ENCODE measurements at regions not wholly inside any gene's neighbourhood (a gene's known extent, or its start where the extent isn't known, plus 50 kb on each side); places are given as distances from the start of the nearest gene placed in this dataset.

- no peak overlapping the region for H3K18ac ChIP-seq (ENCODE audit: low read depth, low read length)
- no peak overlapping the region for H4K8ac ChIP-seq (ENCODE audit: low read depth in 2 of 2, low read length in 2 of 2)
- H3K4me2 ChIP-seq (ENCODE audit: low read depth, low read length), result peak overlapping the region; percentile 69
- ChIA-PET POLR2A (ENCODE audit: unreplicated experiment) (no interaction called here), CTCF (no interaction called here)
- H4K5ac ChIP-seq (ENCODE audit: low read depth, low read length), result no peak overlapping the region
- H2BK120ac ChIP-seq (ENCODE audit: low read depth, low read length), result no peak overlapping the region
- no peak overlapping the region for H2BK15ac ChIP-seq (ENCODE audit: low read depth, low read length)
- H3K4me3 ChIP-seq (ENCODE audit: insufficient read depth, low read depth, low read length), result peak overlapping the region; percentile 76
- peaks cover 11% of the 10 kb centered on the region for H3K27me3 ChIP-seq (ENCODE audit: control insufficient read depth, insufficient read depth, low read length)
- in situ Hi-C loops (cut with MboI; ENCODE audit: low sequenced_read_pairs), result no loop called here
- no peak overlapping the region for H2BK20ac ChIP-seq (ENCODE audit: low read depth, low read length)
- no peak overlapping the region for H4K91ac ChIP-seq (ENCODE audit: insufficient read depth, low read depth, low read length)
- no peaks in the 10 kb centered on the region; the same call in none of the 2 replicates for H3K4me1 ChIP-seq (ENCODE audit: control insufficient read depth, insufficient read depth, low read length)
- no TSS peak for BruUV-seq (replicated peaks)
- H3K23ac ChIP-seq (ENCODE audit: low read depth, low read length), result no peak overlapping the region; the same call in 1 of the 2 replicates
- peak; percentile 53 for DNase-seq
- H2BK5ac ChIP-seq (ENCODE audit: low read depth, low read length, poor library complexity, severe bottlenecking), result no peak overlapping the region
- intact Hi-C loops (cut with micrococcal nuclease), result no loop called here
- no peaks in the 10 kb centered on the region for H3K36me3 ChIP-seq (ENCODE audit: control insufficient read depth, insufficient read depth, low read length)
- H3K9me3 ChIP-seq (ENCODE audit: control insufficient read depth, insufficient read depth, low read length), result no peaks in the 10 kb centered on the region
- H3K9ac ChIP-seq (ENCODE audit: low read depth, low read length), result peak overlapping the region; percentile 17; the same call in 1 of the 2 replicates
- no peaks in the 10 kb centered on the region for H3K9me1 ChIP-seq (ENCODE audit: insufficient read depth, low read length)
- TF ChIP-seq BHLHE40 (IDR thresholded peaks at IDR 0.05; ENCODE audit: low read depth, low read length) (0 out of 2 replicates have a peak, but pooled peaks have one; percentile 4), FOS (IDR thresholded peaks at IDR 0.05; ENCODE audit: low read depth, low read length) (no peak), SMC3 (IDR thresholded peaks at IDR 0.05; ENCODE audit: low read depth, low read length) (no peak), MAFK (IDR thresholded peaks at IDR 0.05; ENCODE audit: low read depth, low read length) (no peak), MXI1 (IDR thresholded peaks at IDR 0.05; ENCODE audit: borderline replicate concordance, low read depth, low read length) (peak; percentile 31; the same call in 1 of the 2 replicates), USF2 (IDR thresholded peaks at IDR 0.05; ENCODE audit: low read depth, low read length) (peak; percentile 25; the same call in 1 of the 2 replicates)
- no peaks in the 10 kb centered on the region; the same call in 1 of the 2 replicates for H4K20me1 ChIP-seq (ENCODE audit: insufficient read depth, low read length)
- no peak overlapping the region for H2AK5ac ChIP-seq (ENCODE audit: low read depth, low read length)
- H3K79me1 ChIP-seq (ENCODE audit: low read depth in 1 of 2, low read length in 2 of 2), result peaks cover 0 to 21% of the 10 kb centered on the region in 2 experiments; a peak in 2 of 4 replicates
- H2AFZ ChIP-seq (replicated peaks; ENCODE audit: low read length, poor library complexity), result peak overlapping the region; percentile 94
- peak; percentile 38 for ATAC-seq (ENCODE audit: low read depth)
- dilution Hi-C loops (cut with HindIII; ENCODE audit: low sequenced_read_pairs, unreplicated experiment), result no loop called here
- no peak overlapping the region; the same call in 1 of the 2 replicates for H3K14ac ChIP-seq (replicated peaks; ENCODE audit: low read depth, low read length)
- H3K4ac ChIP-seq (ENCODE audit: low read depth, low read length), result no peak overlapping the region
- H3K56ac ChIP-seq (ENCODE audit: extremely low read depth, insufficient read depth, low read length), result no peak overlapping the region
- peak overlapping the region; percentile 6 for H2AK9ac ChIP-seq (replicated peaks; ENCODE audit: low read depth, low read length, poor library complexity)
- 1% methylated on average over 11 of the region's 51 CpGs; no CpG with 5 or more reads in 1 of the 2 experiments for WGBS, 2 experiments (ENCODE audit: extremely low coverage in 2 of 2, insufficient read length in 1 of 2)
- peak overlapping the region; percentile 48; the same call in 1 of the 2 replicates for H3K27ac ChIP-seq (ENCODE audit: insufficient read depth, low read length)
Measured at GRCh38 chr3:11720304-11720898, 76.7 kb upstream of the VGLL4 start.

All from IMR-90 (cell line).